Trophoblast cell (in vitro differentiated cells and primary cell): ENCODE measurements at regions not wholly inside any gene's neighbourhood (a gene's known extent, or its start where the extent isn't known, plus 50 kb on each side); places are given as distances from the start of the nearest gene placed in this dataset.

Experiments
- DNase-seq, 2 donors: peaks; one replicate each; pipeline ENCODE4 v3.0.0-alpha.2; 2016
- H2AFZ ChIP-seq: 2 replicates; pipeline ENCODE4 v1.6.1; 2013; ENCODE audit warnings: low read length, moderate library complexity, mild to moderate bottlenecking; ENCODE audit not compliant: insufficient read depth, poor library complexity
- H2AK5ac ChIP-seq: 2 replicates; pipeline ENCODE4 v1.6.1; 2013; ENCODE audit warnings: mild to moderate bottlenecking, low read length
- H2BK120ac ChIP-seq: 2 replicates; pipeline ENCODE4 v1.6.1; 2013; ENCODE audit warnings: low read length, mild to moderate bottlenecking, moderate library complexity; ENCODE audit not compliant: insufficient read depth, poor library complexity
- H2BK12ac ChIP-seq: 2 replicates; pipeline ENCODE4 v1.6.1; 2013; ENCODE audit warnings: mild to moderate bottlenecking, low read length, moderate library complexity
- H2BK5ac ChIP-seq: 2 replicates; pipeline ENCODE4 v1.6.1; 2013; ENCODE audit warnings: low read length, low read depth, moderate library complexity, mild to moderate bottlenecking; ENCODE audit not compliant: poor library complexity
- H3K14ac ChIP-seq: 2 replicates; pipeline ENCODE4 v1.6.1; 2013; ENCODE audit warnings: mild to moderate bottlenecking, low read length
- H3K18ac ChIP-seq: 2 replicates; pipeline ENCODE4 v1.6.1; 2013; ENCODE audit warnings: mild to moderate bottlenecking, low read length
- H3K23ac ChIP-seq: 2 replicates; pipeline ENCODE4 v1.6.1; 2013; ENCODE audit warnings: low read length
- H3K27ac ChIP-seq: 2 replicates; pipeline ENCODE4 v1.5.1; 2013; ENCODE audit warnings: low read depth, mild to moderate bottlenecking, inconsistent platforms, low read length, moderate library complexity
- H3K27me3 ChIP-seq: 2 replicates; pipeline ENCODE4 v1.6.1; 2013; ENCODE audit warnings: inconsistent platforms, mild to moderate bottlenecking, low read length, moderate library complexity; ENCODE audit not compliant: insufficient read depth
- H3K36me3 ChIP-seq, 2 experiments: 1 replicate in 1 of 2; 2 replicates in 1 of 2; pipeline ENCODE4 v1.6.1; 2013; ENCODE audit warnings: low read length in 2 of 2, mild to moderate bottlenecking in 2 of 2, moderate library complexity in 1 of 2; ENCODE audit not compliant: insufficient read depth in 2 of 2, control insufficient read depth in 1 of 2
- H3K4ac ChIP-seq: 2 replicates; pipeline ENCODE4 v1.6.1; 2013; ENCODE audit warnings: low read depth, mild to moderate bottlenecking, low read length, moderate library complexity
- H3K4me1 ChIP-seq, 2 experiments: 1 replicate in 1 of 2; 2 replicates in 1 of 2; pipeline ENCODE4 v1.6.1; 2013; ENCODE audit warnings: low read length in 2 of 2, mild to moderate bottlenecking in 2 of 2, moderate library complexity in 1 of 2; ENCODE audit not compliant: insufficient read depth in 2 of 2, control insufficient read depth in 1 of 2
- H3K4me2 ChIP-seq: 2 replicates; pipeline ENCODE4 v1.6.1; 2013; ENCODE audit warnings: inconsistent platforms, mild to moderate bottlenecking, low read length, moderate library complexity
- H3K4me3 ChIP-seq: 2 replicates; pipeline ENCODE4 v1.5.1; 2013; ENCODE audit warnings: mild to moderate bottlenecking, low read depth, low read length, inconsistent platforms
- H3K79me1 ChIP-seq: one replicate; pipeline ENCODE4 v1.6.1; 2013; ENCODE audit warnings: low read length
- H3K79me2 ChIP-seq: 2 replicates; pipeline ENCODE4 v1.6.1; 2013; ENCODE audit warnings: low read length, mild to moderate bottlenecking; ENCODE audit not compliant: control insufficient read depth, insufficient read depth, poor library complexity
- H3K9ac ChIP-seq: 2 replicates; pipeline ENCODE4 v1.6.1; 2013; ENCODE audit warnings: mild to moderate bottlenecking, low read length
- H3K9me3 ChIP-seq: 2 replicates; pipeline ENCODE4 v1.6.1; 2013; ENCODE audit warnings: low read depth, mild to moderate bottlenecking, control low read depth, inconsistent platforms, low read length; ENCODE audit not compliant: insufficient read depth
- H4K12ac ChIP-seq: 2 replicates; pipeline ENCODE4 v1.6.1; 2013; ENCODE audit warnings: low read depth, mild to moderate bottlenecking, low read length, moderate library complexity
- H4K8ac ChIP-seq: 2 replicates; pipeline ENCODE4 v1.6.1; 2013; ENCODE audit warnings: low read depth, mild to moderate bottlenecking, low read length, moderate library complexity
- H4K91ac ChIP-seq: one replicate; pipeline ENCODE4 v1.6.1; 2013; ENCODE audit warnings: low read depth, mild to moderate bottlenecking, low read length, moderate library complexity
- WGBS: extraction: QIAGEN DNeasy Blood & Tissue Kit; methylation state at CpG from one replicate; pipeline ENCODE4 v1.1.7; 2013; ENCODE audit warnings: missing lambda C conversion rate; ENCODE audit not compliant: insufficient read length, insufficient coverage; ENCODE audit errors: extremely low coverage; 5-methylcytosine and 5-hydroxymethylcytosine counted together

GRCh38 chr4:188246488-188246887 lies 107.2 kb downstream of the TRIML1 start:
- no peak overlapping the region for H4K91ac ChIP-seq
- H3K4me2 ChIP-seq = no peak overlapping the region
- no peak overlapping the region for H3K4me3 ChIP-seq
- no peak overlapping the region for H4K8ac ChIP-seq
- H3K27ac ChIP-seq = no peak overlapping the region
- no peak overlapping the region for H4K12ac ChIP-seq
- H3K9ac ChIP-seq = no peak overlapping the region
- no peaks in the 10 kb centered on the region for H3K79me2 ChIP-seq
- no peaks in the 10 kb centered on the region for H3K36me3 ChIP-seq
- no peaks in the 10 kb centered on the region for H3K27me3 ChIP-seq
- no peak overlapping the region for H2BK12ac ChIP-seq
- no CpG with 5 or more reads among the region's 8 CpGs for WGBS
- H2BK120ac ChIP-seq = no peak overlapping the region
- H3K4ac ChIP-seq = no peak overlapping the region
- no peak for DNase-seq
- no peaks in the 10 kb centered on the region for H3K9me3 ChIP-seq
- no peaks in the 10 kb centered on the region for H3K4me1 ChIP-seq
- no peak overlapping the region for H3K18ac ChIP-seq
- no peak overlapping the region for H2BK5ac ChIP-seq
- H3K79me1 ChIP-seq = no peaks in the 10 kb centered on the region
- H3K14ac ChIP-seq = no peak overlapping the region
- no peak overlapping the region for H3K23ac ChIP-seq
- H2AFZ ChIP-seq = no peak overlapping the region
- H2AK5ac ChIP-seq = no peak overlapping the region

DNA sequence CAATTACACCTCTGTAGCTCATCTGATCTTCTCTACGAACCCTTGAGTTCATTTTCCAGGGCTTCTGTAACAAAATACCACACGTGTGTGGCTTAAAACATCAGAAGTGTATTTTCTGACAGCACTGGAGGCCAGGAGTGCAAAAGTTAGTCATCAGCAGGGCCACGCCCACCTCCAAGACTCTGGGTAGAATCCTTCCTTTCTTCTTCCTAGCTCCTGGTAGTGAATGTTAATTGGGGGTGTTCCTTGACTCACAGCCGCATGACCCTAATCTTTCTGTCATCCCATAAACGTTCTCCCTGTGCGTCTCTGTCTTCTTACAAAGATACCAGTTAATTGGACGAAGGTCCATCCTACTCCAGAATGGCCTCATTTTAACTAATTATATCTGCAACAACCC lies 115.0 kb downstream of the TRIML1 start:
- no peak overlapping the region for H2AK5ac ChIP-seq
- no peak overlapping the region for H3K9ac ChIP-seq
- no peak overlapping the region for H4K91ac ChIP-seq
- no peak overlapping the region for H3K4me2 ChIP-seq
- no peak for DNase-seq
- H3K79me2 ChIP-seq = no peaks in the 10 kb centered on the region
- H2BK12ac ChIP-seq = no peak overlapping the region
- H3K23ac ChIP-seq = no peak overlapping the region
- H3K27me3 ChIP-seq = no peaks in the 10 kb centered on the region
- no peaks in the 10 kb centered on the region for H3K79me1 ChIP-seq
- H3K9me3 ChIP-seq = no peaks in the 10 kb centered on the region
- no peak overlapping the region for H3K27ac ChIP-seq
- H2AFZ ChIP-seq = no peak overlapping the region
- no CpG with 5 or more reads among the region's 7 CpGs for WGBS
- H3K4me3 ChIP-seq = no peak overlapping the region
- H4K12ac ChIP-seq = no peak overlapping the region
- no peaks in the 10 kb centered on the region for H3K36me3 ChIP-seq
- no peaks in the 10 kb centered on the region for H3K4me1 ChIP-seq
- H3K14ac ChIP-seq = no peak overlapping the region
- H2BK5ac ChIP-seq = no peak overlapping the region
- no peak overlapping the region for H2BK120ac ChIP-seq
- H3K18ac ChIP-seq = no peak overlapping the region
- no peak overlapping the region for H3K4ac ChIP-seq
- H4K8ac ChIP-seq = no peak overlapping the region

DNA sequence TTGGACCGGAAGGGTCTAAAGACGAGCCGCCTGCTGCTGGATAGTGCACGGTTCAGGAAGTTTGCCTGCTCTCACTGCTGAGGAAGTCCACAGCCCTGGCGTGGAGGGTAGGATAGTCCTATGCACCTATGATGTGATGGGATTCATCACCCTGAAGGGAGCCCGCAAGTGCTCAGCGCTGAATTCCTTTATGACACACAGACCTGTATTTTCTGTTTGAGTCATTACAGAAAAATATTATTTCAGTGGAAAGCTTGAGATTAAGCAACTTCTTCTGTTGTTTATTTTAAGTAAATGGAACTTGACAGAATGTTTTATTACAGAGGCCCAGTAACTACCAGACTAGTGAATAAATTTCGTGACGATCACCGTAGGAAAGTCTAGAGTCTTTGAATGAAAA lies 123.2 kb downstream of the TRIML1 start:
- no peak overlapping the region for H3K14ac ChIP-seq
- peak; percentile 62 to 82 for DNase-seq
- no CpG with 5 or more reads among the region's 10 CpGs for WGBS

DNA sequence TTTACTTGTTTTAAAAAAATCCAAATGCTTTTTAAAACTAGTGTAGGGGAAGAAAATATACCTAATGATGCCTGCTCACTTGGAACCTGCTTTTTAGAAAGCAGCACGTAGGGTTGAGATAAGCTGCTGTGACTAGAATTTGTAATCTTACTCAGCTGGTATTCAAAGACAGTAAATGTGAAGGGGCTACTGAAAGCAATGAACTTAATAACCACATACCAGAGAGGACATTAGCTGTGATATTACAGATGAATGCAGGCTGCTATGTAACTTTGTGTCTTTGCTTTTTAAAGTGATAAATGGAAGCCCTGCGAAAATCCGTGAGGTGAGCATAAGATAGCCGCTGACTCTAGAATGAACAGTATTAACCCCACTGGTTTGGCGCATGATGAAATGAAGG lies 124.1 kb downstream of the TRIML1 start:
- Histone ChIP-seq H3K27me3 (no peaks in the 10 kb centered on the region), H2BK120ac (no peak overlapping the region), H2BK5ac (no peak overlapping the region), H2AFZ (no peak overlapping the region), H3K9ac (no peak overlapping the region), H3K27ac (no peak overlapping the region), H3K4ac (no peak overlapping the region), H3K23ac (no peak overlapping the region), H3K79me2 (no peaks in the 10 kb centered on the region), H3K4me3 (no peak overlapping the region), H4K12ac (no peak overlapping the region), H4K8ac (no peak overlapping the region), H3K14ac (no peak overlapping the region), H3K79me1 (no peaks in the 10 kb centered on the region), H3K4me1 (peaks cover 0 to 3% of the 10 kb centered on the region in 2 experiments), H2AK5ac (no peak overlapping the region), H4K91ac (no peak overlapping the region), H2BK12ac (no peak overlapping the region), H3K9me3 (no peaks in the 10 kb centered on the region), H3K4me2 (no peak overlapping the region), H3K18ac (no peak overlapping the region), H3K36me3 (no peaks in the 10 kb centered on the region)
- no CpG with 5 or more reads among the region's 5 CpGs for WGBS
- DNase-seq = no peak

More for the DNA sequence above, 123.2 kb downstream of the TRIML1 start:
- Histone ChIP-seq H3K27me3 (no peaks in the 10 kb centered on the region), H3K18ac (no peak overlapping the region), H3K4me2 (no peak overlapping the region), H2BK12ac (no peak overlapping the region), H3K23ac (no peak overlapping the region), H3K79me1 (no peaks in the 10 kb centered on the region), H3K4me1 (peaks cover 0 to 3% of the 10 kb centered on the region in 2 experiments), H3K4ac (no peak overlapping the region), H3K9ac (no peak overlapping the region), H3K9me3 (no peaks in the 10 kb centered on the region), H4K91ac (no peak overlapping the region), H3K79me2 (no peaks in the 10 kb centered on the region), H2BK120ac (no peak overlapping the region), H2BK5ac (no peak overlapping the region), H4K12ac (no peak overlapping the region), H3K27ac (no peak overlapping the region), H3K36me3 (no peaks in the 10 kb centered on the region), H2AFZ (no peak overlapping the region), H2AK5ac (no peak overlapping the region), H4K8ac (no peak overlapping the region), H3K4me3 (no peak overlapping the region)
